SH-SY5Y (cell line): ENCODE measurements at regions not wholly inside any gene's neighbourhood (a gene's known extent, or its start where the extent isn't known, plus 50 kb on each side); places are given as distances from the start of the nearest gene placed in this dataset.

ENCODE experiments used
- GATA2 ChIP-seq: IDR thresholded peaks from 2 replicates; pipeline ENCODE4 v1.6.1; 2011; ENCODE audit warnings: mild to moderate bottlenecking, low read depth, low read length
- GATA3 ChIP-seq: IDR thresholded peaks from 2 replicates; pipeline ENCODE4 v1.6.1; 2011; ENCODE audit warnings: low read depth, mild to moderate bottlenecking, low read length, moderate library complexity

- no peak for TF ChIP-seq GATA2
- no peak for TF ChIP-seq GATA3
Observed at GRCh38 chr7:37536706-37537105, 88.0 kb upstream of the ELMO1 start.

GRCh38 chr7:37537439-37537838 is 88.8 kb upstream of the ELMO1 start:
- TF ChIP-seq GATA3 (no peak), GATA2 (no peak)

DNA sequence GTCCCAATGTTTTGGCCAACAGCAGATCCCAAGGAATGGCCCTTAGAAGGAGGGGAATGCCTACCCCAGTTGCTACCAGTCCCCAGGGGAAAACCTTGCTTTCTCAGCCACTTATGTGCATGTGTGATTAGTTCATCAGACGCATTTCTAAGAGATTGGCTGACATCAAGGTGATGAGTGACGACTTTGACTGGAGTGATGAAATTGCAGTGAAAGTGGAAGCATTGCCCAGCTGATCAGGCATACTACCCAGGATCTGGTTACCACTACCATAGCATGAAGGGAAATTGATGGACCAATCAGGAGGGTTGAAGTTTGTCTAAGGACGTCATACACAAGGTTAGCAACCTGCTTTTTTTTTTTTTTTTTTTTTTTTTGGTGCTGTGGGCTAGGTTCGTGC is 90.3 kb upstream of the ELMO1 start:
- no peak for TF ChIP-seq GATA2
- no peak for TF ChIP-seq GATA3

GRCh38 chr7:37540917-37541316 is 92.3 kb upstream of the ELMO1 start:
- TF ChIP-seq GATA3: no peak

GRCh38 chr7:37541810-37542443 is 93.3 kb upstream of the ELMO1 start:
- TF ChIP-seq GATA3 (no peak), GATA2 (no peak)

DNA sequence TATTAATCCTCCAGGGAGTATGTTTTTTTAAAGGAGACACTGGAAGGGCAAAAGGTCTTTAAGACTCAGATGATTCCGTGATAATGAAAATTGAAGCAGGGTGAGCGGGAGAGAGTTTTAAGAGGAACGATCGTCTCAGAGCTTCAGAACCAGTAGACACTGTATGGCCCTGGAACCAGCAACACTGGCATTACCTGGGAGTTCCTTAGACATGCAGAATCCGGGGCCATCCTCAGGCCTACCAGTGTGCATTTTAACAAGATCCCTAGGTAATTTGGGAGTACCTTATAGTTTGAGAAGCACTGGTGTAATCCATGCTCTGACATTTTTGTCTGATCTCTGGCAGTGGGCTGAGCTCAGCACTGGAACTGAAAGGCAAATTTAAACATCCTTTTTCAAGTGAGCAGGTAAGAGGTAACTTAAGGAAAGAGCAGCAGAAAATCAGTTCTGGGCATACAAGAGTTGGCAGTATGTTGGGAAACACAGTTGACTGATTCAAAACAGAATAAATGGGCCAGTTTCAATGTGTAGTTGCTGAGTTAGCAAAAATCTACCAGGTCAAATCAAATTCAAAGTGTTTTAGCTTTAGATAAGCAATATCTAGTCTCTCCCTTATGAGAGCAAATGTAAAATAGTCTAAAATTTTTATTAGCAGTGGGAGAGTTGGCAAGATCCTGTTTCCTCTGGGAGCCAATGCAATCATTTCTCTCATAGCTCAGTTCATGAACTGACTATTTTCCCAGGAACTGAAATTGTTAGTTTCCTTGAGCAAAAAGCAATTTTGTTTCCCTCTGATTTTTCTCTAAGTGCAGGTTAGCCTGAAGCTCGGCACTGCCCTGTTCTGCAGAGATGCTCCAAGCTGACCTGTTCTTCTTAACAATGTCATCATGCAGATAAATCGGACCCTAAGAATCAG is 97.2 kb upstream of the ELMO1 start:
- no peak for TF ChIP-seq GATA3
- no peak for TF ChIP-seq GATA2

- TF ChIP-seq GATA2: no peak
- TF ChIP-seq GATA3: no peak
Observed at GRCh38 chr7:37546677-37547076, 98.0 kb upstream of the ELMO1 start.

- TF ChIP-seq GATA2 (no peak), GATA3 (no peak)
Observed at GRCh38 chr7:37549076-37549931, 100.6 kb upstream of the ELMO1 start.

DNA sequence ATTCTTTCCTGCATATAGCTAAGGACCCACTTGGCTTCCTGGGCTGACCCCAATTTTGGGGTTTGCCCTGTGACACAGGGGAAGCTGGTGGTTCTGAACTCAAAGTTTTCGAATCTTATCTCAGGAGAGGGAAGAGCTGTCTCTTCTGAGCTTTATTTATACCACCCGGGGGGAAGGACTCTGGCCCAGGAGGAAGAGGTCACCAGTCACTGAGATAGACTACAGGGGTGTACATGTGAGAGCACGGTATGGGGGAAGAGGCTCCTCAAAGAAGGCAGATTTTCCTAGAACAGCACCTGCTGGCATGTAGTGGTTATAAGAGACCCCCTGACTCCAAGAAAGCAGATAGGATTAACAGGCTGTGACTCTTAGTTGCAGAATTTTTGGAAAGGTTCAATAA is 101.8 kb upstream of the ELMO1 start:
- TF ChIP-seq GATA3 (no peak), GATA2 (no peak)

GRCh38 chr7:37550872-37551271 is 102.2 kb upstream of the ELMO1 start:
- no peak for TF ChIP-seq GATA2
- TF ChIP-seq GATA3: no peak

DNA sequence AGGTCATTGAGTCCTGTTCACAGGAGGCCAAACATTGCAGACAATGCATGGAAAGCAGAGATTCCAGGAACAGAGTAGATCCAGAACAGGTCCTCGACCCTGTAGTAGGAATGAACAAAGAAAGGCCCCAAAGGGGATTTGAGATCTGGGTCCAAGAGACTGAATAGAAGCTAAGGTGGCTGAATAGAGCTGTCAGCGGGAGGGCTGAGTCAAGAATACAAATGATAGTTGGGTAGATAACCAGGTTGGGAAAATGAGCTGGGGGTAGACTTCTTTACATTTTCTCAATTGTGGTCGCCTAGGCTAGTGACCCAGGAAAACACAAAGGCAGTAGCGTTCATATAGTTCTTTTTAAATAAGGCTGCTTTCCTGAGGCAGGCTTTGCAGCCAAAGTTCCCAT is 103.4 kb upstream of the ELMO1 start:
- no peak for TF ChIP-seq GATA3
- no peak for TF ChIP-seq GATA2

GRCh38 chr7:37555528-37555927 is 106.9 kb upstream of the ELMO1 start:
- TF ChIP-seq GATA3 (no peak), GATA2 (no peak)

DNA sequence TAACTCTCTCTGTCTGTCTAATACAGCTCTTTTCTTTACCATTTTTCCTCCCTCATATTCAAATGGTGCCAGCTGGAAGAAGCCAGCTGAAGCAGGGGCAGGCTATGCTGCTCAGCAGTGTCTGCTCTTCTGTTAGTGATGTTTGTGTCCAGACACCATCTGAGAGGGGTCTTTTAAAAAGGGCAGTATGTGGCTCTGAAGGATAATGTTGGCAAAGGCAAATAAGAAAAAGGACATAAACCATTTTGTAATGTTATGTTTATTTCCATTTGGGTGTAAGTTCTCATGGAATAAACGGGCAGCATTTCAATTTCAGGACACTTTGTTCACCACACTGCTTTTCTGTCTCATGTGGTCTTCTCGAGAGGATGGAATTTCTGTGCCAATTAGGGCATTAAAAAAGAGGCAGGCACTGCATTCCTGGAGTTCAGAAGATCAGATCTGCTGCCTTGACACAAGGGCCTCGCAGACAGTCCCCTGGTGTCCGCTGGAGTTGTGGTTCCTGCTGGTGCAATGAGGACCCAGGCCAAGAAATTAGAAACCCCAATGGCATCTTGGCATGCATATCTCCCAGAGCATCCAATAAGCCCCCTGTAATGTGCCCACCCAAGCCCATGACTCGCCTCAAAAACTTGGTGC is 109.0 kb upstream of the ELMO1 start:
- TF ChIP-seq GATA2 (no peak), GATA3 (no peak)
